ENCODE measurements at regions not wholly inside any gene's neighbourhood (a gene's known extent, or its start where the extent isn't known, plus 50 kb on each side); places are given as distances from the start of the nearest gene placed in this dataset.

GRCh38 chr10:85433248-85433647 is 933.3 kb downstream of the GRID1 start:
- H3K56ac ChIP-seq (ENCODE audit: extremely low read depth, insufficient read depth, low read length): no peak overlapping the region
- no peak overlapping the region for H3K14ac ChIP-seq (replicated peaks; ENCODE audit: low read depth, low read length)
- no peak overlapping the region for H3K18ac ChIP-seq (ENCODE audit: low read depth, low read length)
- H4K8ac ChIP-seq (ENCODE audit: low read depth in 2 of 2, low read length in 2 of 2): no peak overlapping the region
- CTCF ChIA-PET: no interaction called here
- POLR2A ChIA-PET (ENCODE audit: unreplicated experiment): no interaction called here
- H3K27ac ChIP-seq (ENCODE audit: insufficient read depth, low read length): no peak overlapping the region
- H4K5ac ChIP-seq (ENCODE audit: low read depth, low read length): no peak overlapping the region
- no peak overlapping the region for H4K91ac ChIP-seq (ENCODE audit: insufficient read depth, low read depth, low read length)
- no peaks in the 10 kb centered on the region for H3K79me1 ChIP-seq (ENCODE audit: low read depth in 1 of 2, low read length in 2 of 2)
- H3K4me3 ChIP-seq (ENCODE audit: insufficient read depth, low read depth, low read length): no peak overlapping the region
- H3K9me3 ChIP-seq (ENCODE audit: control insufficient read depth, insufficient read depth, low read length): peaks cover 7% of the 10 kb centered on the region
- no TSS peak for BruUV-seq (replicated peaks)
- H2BK120ac ChIP-seq (ENCODE audit: low read depth, low read length): no peak overlapping the region
- intact Hi-C loops (cut with micrococcal nuclease) (no loop called here), in situ Hi-C loops (cut with MboI; ENCODE audit: low sequenced_read_pairs) (no loop called here), dilution Hi-C loops (cut with HindIII; ENCODE audit: low sequenced_read_pairs, unreplicated experiment) (no loop called here)
- H2BK5ac ChIP-seq (ENCODE audit: low read depth, low read length, poor library complexity, severe bottlenecking): no peak overlapping the region
- no peak overlapping the region for H3K9ac ChIP-seq (ENCODE audit: low read depth, low read length)
- H3K36me3 ChIP-seq (ENCODE audit: control insufficient read depth, insufficient read depth, low read length): no peaks in the 10 kb centered on the region
- no peak overlapping the region for H3K4ac ChIP-seq (ENCODE audit: low read depth, low read length)
- no peak overlapping the region for H2AK5ac ChIP-seq (ENCODE audit: low read depth, low read length)
- no peaks in the 10 kb centered on the region for H3K4me1 ChIP-seq (ENCODE audit: control insufficient read depth, insufficient read depth, low read length)
- no CpG with 5 or more reads among the region's 7 CpGs for WGBS, 2 experiments (ENCODE audit: extremely low coverage in 2 of 2, insufficient read length in 1 of 2)
- H2AK9ac ChIP-seq (replicated peaks; ENCODE audit: low read depth, low read length, poor library complexity): no peak overlapping the region
- no peaks in the 10 kb centered on the region for H4K20me1 ChIP-seq (ENCODE audit: insufficient read depth, low read length)
- no peak overlapping the region for H3K23ac ChIP-seq (ENCODE audit: low read depth, low read length)
- no peak overlapping the region for H2BK15ac ChIP-seq (ENCODE audit: low read depth, low read length)
- no peaks in the 10 kb centered on the region for H3K27me3 ChIP-seq (ENCODE audit: control insufficient read depth, insufficient read depth, low read length)
- TF ChIP-seq USF2 (IDR thresholded peaks at IDR 0.05; ENCODE audit: low read depth, low read length): no peak
- TF ChIP-seq MXI1 (IDR thresholded peaks at IDR 0.05; ENCODE audit: borderline replicate concordance, low read depth, low read length): no peak
- TF ChIP-seq FOS (IDR thresholded peaks at IDR 0.05; ENCODE audit: low read depth, low read length): no peak
- no peak for TF ChIP-seq RAD21 (IDR thresholded peaks at IDR 0.05; ENCODE audit: low read length)
- TF ChIP-seq CEBPB (IDR thresholded peaks at IDR 0.05; ENCODE audit: low read depth, low read length): no peak
- no peak for TF ChIP-seq MAZ (IDR thresholded peaks at IDR 0.05; ENCODE audit: borderline replicate concordance, low read depth, low read length)
- no peak for TF ChIP-seq ELK1 (IDR thresholded peaks at IDR 0.05; ENCODE audit: borderline replicate concordance, low read depth, low read length)
- no peak for TF ChIP-seq SMC3 (IDR thresholded peaks at IDR 0.05; ENCODE audit: low read depth, low read length)
- no peak for TF ChIP-seq RCOR1 (IDR thresholded peaks at IDR 0.05; ENCODE audit: insufficient replicate concordance, low read length)
- no peaks in the 10 kb centered on the region for H3K9me1 ChIP-seq (ENCODE audit: insufficient read depth, low read length)
- no peak overlapping the region for H2BK20ac ChIP-seq (ENCODE audit: low read depth, low read length)
- no peak overlapping the region for H2AFZ ChIP-seq (replicated peaks; ENCODE audit: low read length, poor library complexity)
- no peak for ATAC-seq (ENCODE audit: low read depth)
- no peak for DNase-seq
- H3K4me2 ChIP-seq (ENCODE audit: low read depth, low read length): no peak overlapping the region
